GM18907 (cell line): ENCODE measurements at regions not wholly inside any gene's neighbourhood (a gene's known extent, or its start where the extent isn't known, plus 50 kb on each side); places are given as distances from the start of the nearest gene placed in this dataset.
A peak's percentile ranks its signal among the peaks of the same experiment; 100 is the strongest.
"Not testable (repeated sequence)": the region's sequence is repeated elsewhere in the genome, so short reads cannot be mapped to it uniquely, and the experiment has no call there.

Experiments used
- ATAC-seq: cut with Tn5 transposase; IDR thresholded peaks from one replicate; pipeline ENCODE4 v1.9.1; 2021; ENCODE audit warnings: mild to moderate bottlenecking, moderate library complexity; ENCODE audit not compliant: unreplicated experiment

- ATAC-seq = not testable (repeated sequence)
Measured at GRCh38 chr7:142477801-142478200, 219.9 kb upstream of the PRSS58 start.

GRCh38 chr7:142477079-142477651, 219.3 kb upstream of the PRSS58 start:
- no peak for ATAC-seq

- ATAC-seq = no peak
Measured at GRCh38 chr7:142476077-142476476, 218.2 kb upstream of the PRSS58 start.

- ATAC-seq = no peak
Measured at GRCh38 chr7:142471820-142472219, 214.0 kb upstream of the PRSS58 start.

- no peak for ATAC-seq
Measured at GRCh38 chr7:142470544-142470830, 212.6 kb upstream of the PRSS58 start.

- no peak for ATAC-seq
Measured at GRCh38 chr7:142469696-142470543, 212.1 kb upstream of the PRSS58 start.

GRCh38 chr7:142468871-142469665, 211.2 kb upstream of the PRSS58 start:
- no peak for ATAC-seq

GRCh38 chr7:142467056-142467655, 209.3 kb upstream of the PRSS58 start:
- not testable (repeated sequence) for ATAC-seq

- ATAC-seq = peak; percentile 44
Measured at GRCh38 chr7:142463401-142463850, 205.6 kb upstream of the PRSS58 start.

GRCh38 chr7:142461437-142461836, 203.6 kb upstream of the PRSS58 start:
- ATAC-seq = no peak

GRCh38 chr7:142460402-142461117, 202.7 kb upstream of the PRSS58 start:
- ATAC-seq = no peak

GRCh38 chr7:142459551-142459963, 201.7 kb upstream of the PRSS58 start:
- peak; percentile 84 for ATAC-seq

GRCh38 chr7:142457146-142457703, 199.4 kb upstream of the PRSS58 start:
- ATAC-seq = no peak

- ATAC-seq = no peak
Measured at GRCh38 chr7:142455392-142455791, 197.5 kb upstream of the PRSS58 start.

GRCh38 chr7:142454862-142455261, 197.0 kb upstream of the PRSS58 start:
- no peak for ATAC-seq

GRCh38 chr7:142452791-142453190, 194.9 kb upstream of the PRSS58 start:
- ATAC-seq = no peak

- no peak for ATAC-seq
Measured at GRCh38 chr7:142451817-142452216, 194.0 kb upstream of the PRSS58 start.

- ATAC-seq = no peak
Measured at GRCh38 chr7:142451296-142451695, 193.4 kb upstream of the PRSS58 start.

- no peak for ATAC-seq
Measured at GRCh38 chr7:142450695-142451094, 192.8 kb upstream of the PRSS58 start.

- ATAC-seq = no peak
Measured at GRCh38 chr7:142450206-142450605, 192.3 kb upstream of the PRSS58 start.
